ENCODE measurements at regions not wholly inside any gene's neighbourhood (a gene's known extent, or its start where the extent isn't known, plus 50 kb on each side); places are given as distances from the start of the nearest gene placed in this dataset.

GRCh38 chr4:177706916-177707315 is 264.7 kb upstream of the AGA start:
- Histone ChIP-seq H3K4me1 (ENCODE audit: control insufficient read depth in 1 of 2, insufficient read depth in 2 of 2, low read length in 2 of 2) (no peaks in the 10 kb centered on the region), H3K27ac (ENCODE audit: low read depth in 1 of 2, low read length in 2 of 2) (no peak overlapping the region), H3K9me3 (replicated peaks in 1 of 2; ENCODE audit: control insufficient read depth in 1 of 2, insufficient read depth in 1 of 2, low read length in 2 of 2) (peaks cover 3 to 4% of the 10 kb centered on the region in 2 donors), H3K79me2 (ENCODE audit: insufficient read depth, low read length) (no peaks in the 10 kb centered on the region), H3K4me3 (replicated peaks in 1 of 3; ENCODE audit: low read depth in 2 of 3, low read length in 3 of 3) (no peak overlapping the region), H2AFZ (ENCODE audit: insufficient read depth, low read depth, low read length, poor library complexity, severe bottlenecking) (no peak overlapping the region), H3K4me2 (replicated peaks; ENCODE audit: extremely low read depth, low read length, poor library complexity, severe bottlenecking) (no peak overlapping the region), H3K9ac (ENCODE audit: insufficient read depth, low read length, poor library complexity, severe bottlenecking) (no peak overlapping the region), H3K27me3 (ENCODE audit: control insufficient read depth in 2 of 2, insufficient read depth in 2 of 2, low read length in 2 of 2) (no peaks in the 10 kb centered on the region), H4K20me1 (ENCODE audit: insufficient read depth, low read length) (no peaks in the 10 kb centered on the region), H3K36me3 (replicated peaks in 1 of 2; ENCODE audit: control insufficient read depth in 1 of 2, insufficient read depth in 2 of 2, low read length in 2 of 2) (no peaks in the 10 kb centered on the region)
- intact Hi-C loops (cut with micrococcal nuclease): no loop called here
- H3K27ac Mint-ChIP-seq: no peak overlapping the region
- TF ChIP-seq CTCF (IDR thresholded peaks at IDR 0.05): no peak
- WGBS (ENCODE audit: insufficient coverage): no CpG with 5 or more reads among the region's 2 CpGs
- no peak overlapping the region for H3K4me3 Mint-ChIP-seq
- no peak for DNase-seq
- H3K4me1 Mint-ChIP-seq: no peaks in the 10 kb centered on the region
- no peaks in the 10 kb centered on the region for H3K36me3 Mint-ChIP-seq
- H3K9me3 Mint-ChIP-seq: peaks cover 2 to 12% (median 6%) of the 10 kb centered on the region in 7 donors
- H3K27me3 Mint-ChIP-seq (ENCODE audit: low read depth in 3 of 3): no peaks in the 10 kb centered on the region

GRCh38 chr4:177713454-177713853 is 271.2 kb upstream of the AGA start:
- H3K4me3 ChIP-seq (replicated peaks in 1 of 3; ENCODE audit: low read depth in 2 of 3, low read length in 3 of 3): no peak overlapping the region
- no peak overlapping the region for H3K9ac ChIP-seq (ENCODE audit: insufficient read depth, low read length, poor library complexity, severe bottlenecking)
- no peak for DNase-seq
- intact Hi-C loops (cut with micrococcal nuclease): no loop called here
- no peaks in the 10 kb centered on the region for H3K36me3 Mint-ChIP-seq
- H3K4me2 ChIP-seq (replicated peaks; ENCODE audit: extremely low read depth, low read length, poor library complexity, severe bottlenecking): no peak overlapping the region
- H3K27ac Mint-ChIP-seq: no peak overlapping the region
- H3K4me1 ChIP-seq (ENCODE audit: control insufficient read depth in 1 of 2, insufficient read depth in 2 of 2, low read length in 2 of 2): no peaks in the 10 kb centered on the region
- H3K4me3 Mint-ChIP-seq: no peak overlapping the region
- WGBS (ENCODE audit: insufficient coverage): no CpG with 5 or more reads among the region's 3 CpGs
- no peaks in the 10 kb centered on the region for H3K79me2 ChIP-seq (ENCODE audit: insufficient read depth, low read length)
- no peak overlapping the region for H3K27ac ChIP-seq (ENCODE audit: low read depth in 1 of 2, low read length in 2 of 2)
- H3K36me3 ChIP-seq (replicated peaks in 1 of 2; ENCODE audit: control insufficient read depth in 1 of 2, insufficient read depth in 2 of 2, low read length in 2 of 2): no peaks in the 10 kb centered on the region
- H3K27me3 Mint-ChIP-seq (ENCODE audit: low read depth in 3 of 3): no peaks in the 10 kb centered on the region
- H3K9me3 ChIP-seq (replicated peaks in 1 of 2; ENCODE audit: control insufficient read depth in 1 of 2, insufficient read depth in 1 of 2, low read length in 2 of 2): peaks cover 0 to 14% of the 10 kb centered on the region in 2 donors
- H3K4me1 Mint-ChIP-seq: no peaks in the 10 kb centered on the region
- H3K9me3 Mint-ChIP-seq: peaks cover 0 to 14% (median 5%) of the 10 kb centered on the region in 7 donors
- no peak for TF ChIP-seq CTCF (IDR thresholded peaks at IDR 0.05)
- H3K27me3 ChIP-seq (ENCODE audit: control insufficient read depth in 2 of 2, insufficient read depth in 2 of 2, low read length in 2 of 2): no peaks in the 10 kb centered on the region
- H4K20me1 ChIP-seq (ENCODE audit: insufficient read depth, low read length): no peaks in the 10 kb centered on the region
- H2AFZ ChIP-seq (ENCODE audit: insufficient read depth, low read depth, low read length, poor library complexity, severe bottlenecking): no peak overlapping the region

Data from CD14-positive monocyte (primary cell).